H9 (cell line): ENCODE measurements at regions not wholly inside any gene's neighbourhood (a gene's known extent, or its start where the extent isn't known, plus 50 kb on each side); places are given as distances from the start of the nearest gene placed in this dataset.
"Not testable (repeated sequence)": the region's sequence is repeated elsewhere in the genome, so short reads cannot be mapped to it uniquely, and the experiment has no call there.

Experiments used
- DNase-seq: peaks from one replicate; pipeline ENCODE4 v3.0.0-alpha.2; 2017
- H2AFZ ChIP-seq: one replicate; pipeline ENCODE4 v1.6.1; 2013; ENCODE audit warnings: mild to moderate bottlenecking, low read length, control low read depth, moderate library complexity
- H2AK5ac ChIP-seq: 2 replicates; pipeline ENCODE4 v1.6.1; 2013; ENCODE audit warnings: low read length, control low read depth, mixed read lengths; ENCODE audit not compliant: insufficient read length
- H2BK120ac ChIP-seq: one replicate; pipeline ENCODE4 v1.6.1; 2013; ENCODE audit warnings: low read depth, mild to moderate bottlenecking, low read length, control low read depth, inconsistent platforms; ENCODE audit not compliant: poor library complexity, severe bottlenecking
- H2BK12ac ChIP-seq: 2 replicates; pipeline ENCODE4 v1.6.1; 2013; ENCODE audit warnings: low read length, control low read depth, mixed read lengths, low read depth; ENCODE audit not compliant: insufficient read length
- H2BK15ac ChIP-seq: 2 replicates; pipeline ENCODE4 v1.6.1; 2013; ENCODE audit warnings: low read depth, low read length, control low read depth
- H2BK20ac ChIP-seq: one replicate; pipeline ENCODE4 v1.6.1; 2013; ENCODE audit warnings: low read depth, mild to moderate bottlenecking, low read length, control low read depth, inconsistent platforms; ENCODE audit not compliant: poor library complexity, severe bottlenecking
- H2BK5ac ChIP-seq: 2 replicates; pipeline ENCODE4 v1.6.1; 2013; ENCODE audit warnings: low read length, control low read depth, mixed read lengths; ENCODE audit not compliant: insufficient read length
- H3K14ac ChIP-seq: 2 replicates; pipeline ENCODE4 v1.6.1; 2013; ENCODE audit warnings: low read length, control low read depth; ENCODE audit not compliant: insufficient read depth
- H3K18ac ChIP-seq: 2 replicates; pipeline ENCODE4 v1.6.1; 2013; ENCODE audit warnings: low read depth, mild to moderate bottlenecking, mixed read lengths, low read length, control low read depth; ENCODE audit not compliant: insufficient read length
- H3K23ac ChIP-seq: 2 replicates; pipeline ENCODE4 v1.6.1; 2013; ENCODE audit warnings: low read length, control low read depth, mixed read lengths, low read depth; ENCODE audit not compliant: insufficient read length
- H3K23me2 ChIP-seq: 2 replicates; pipeline ENCODE4 v1.6.1; 2013; ENCODE audit warnings: low read depth, mild to moderate bottlenecking, mixed read lengths, low read length, control low read depth; ENCODE audit not compliant: insufficient read length, poor library complexity, severe bottlenecking
- H3K27ac ChIP-seq: 2 replicates; pipeline ENCODE4 v1.5.1; 2013; ENCODE audit warnings: low read length, control low read depth, mixed read lengths, low read depth; ENCODE audit not compliant: insufficient read length
- H3K27me3 ChIP-seq: 2 replicates; pipeline ENCODE4 v1.6.1; 2013; ENCODE audit warnings: low read length, control low read depth, inconsistent platforms; ENCODE audit not compliant: insufficient read depth
- H3K4ac ChIP-seq: 2 replicates; pipeline ENCODE4 v1.6.1; 2013; ENCODE audit warnings: low read depth, mild to moderate bottlenecking, control low read depth, inconsistent platforms, low read length, moderate library complexity
- H3K4me1 ChIP-seq: 2 replicates; pipeline ENCODE4 v1.6.1; 2013; ENCODE audit warnings: low read length, control low read depth, inconsistent platforms; ENCODE audit not compliant: insufficient read depth
- H3K4me2 ChIP-seq: 2 replicates; pipeline ENCODE4 v1.6.1; 2013; ENCODE audit warnings: low read length, control low read depth, mixed read lengths; ENCODE audit not compliant: insufficient read length, insufficient read depth
- H3K56ac ChIP-seq: 2 replicates; pipeline ENCODE4 v1.6.1; 2013; ENCODE audit warnings: low read depth, mild to moderate bottlenecking, mixed read lengths, low read length, control low read depth; ENCODE audit not compliant: insufficient read length
- H3K79me1 ChIP-seq: 2 replicates; pipeline ENCODE4 v1.6.1; 2013; ENCODE audit warnings: low read depth, mild to moderate bottlenecking, moderate library complexity, low read length, control low read depth, inconsistent platforms; ENCODE audit not compliant: insufficient read depth, poor library complexity, severe bottlenecking
- H3K79me2 ChIP-seq: 2 replicates; pipeline ENCODE4 v1.6.1; 2013; ENCODE audit warnings: low read length, control low read depth, inconsistent platforms; ENCODE audit not compliant: insufficient read depth
- H3K9ac ChIP-seq: 2 replicates; pipeline ENCODE4 v1.6.1; 2013; ENCODE audit warnings: low read length, control low read depth, mixed read lengths; ENCODE audit not compliant: insufficient read length; ENCODE audit errors: extremely low read depth
- H3K9me3 ChIP-seq: one replicate; pipeline ENCODE4 v1.6.1; 2013; ENCODE audit warnings: low read depth, low read length, inconsistent platforms; ENCODE audit not compliant: control insufficient read depth
- H3T11ph ChIP-seq: one replicate; pipeline ENCODE4 v1.6.1; 2013; ENCODE audit warnings: mild to moderate bottlenecking, low read length, control low read depth, inconsistent platforms
- H4K20me1 ChIP-seq: one replicate; pipeline ENCODE4 v1.6.1; 2013; ENCODE audit not compliant: control insufficient read depth, insufficient read length, insufficient read depth
- H4K5ac ChIP-seq: 2 replicates; pipeline ENCODE4 v1.6.1; 2013; ENCODE audit warnings: low read depth, mild to moderate bottlenecking, mixed read lengths, low read length, control low read depth; ENCODE audit not compliant: insufficient read length
- H4K8ac ChIP-seq: replicated peaks from 2 replicates; pipeline ENCODE4 v1.6.1; 2013; ENCODE audit warnings: low read length, control low read depth, mixed read lengths, low read depth; ENCODE audit not compliant: insufficient read length
- H4K91ac ChIP-seq: 2 replicates; pipeline ENCODE4 v1.6.1; 2013; ENCODE audit warnings: low read depth, mild to moderate bottlenecking, moderate library complexity, mixed read lengths, low read length, control low read depth; ENCODE audit not compliant: insufficient read length
- H3K27ac Mint-ChIP-seq, 3 experiments: 2 replicates in 2 of 3; 3 replicates in 1 of 3; pipeline ENCODE4 v1.8.0; 2020 to 2021; ENCODE audit warnings: mixed read lengths in 3 of 3, mild to moderate bottlenecking in 1 of 3, moderate library complexity in 1 of 3
- H3K27me3 Mint-ChIP-seq: 2 replicates; pipeline ENCODE4 v1.8.0; 2021; ENCODE audit warnings: low read depth, mild to moderate bottlenecking, moderate library complexity, mixed read lengths
- H3K36me3 Mint-ChIP-seq, 3 experiments: 2 replicates in 2 of 3; 3 replicates in 1 of 3; pipeline ENCODE4 v1.8.0; 2020 to 2021; ENCODE audit warnings: low read depth in 3 of 3, mixed read lengths in 3 of 3; ENCODE audit not compliant: insufficient read depth in 1 of 3
- H3K4me1 Mint-ChIP-seq, 2 experiments: 2 replicates each; pipeline ENCODE4 v1.8.0; 2020; ENCODE audit warnings: mixed read lengths in 2 of 2
- H3K4me3 Mint-ChIP-seq, 2 experiments: 2 replicates in 1 of 2; 3 replicates in 1 of 2; pipeline ENCODE4 v1.8.0; 2020 to 2021; ENCODE audit warnings: mild to moderate bottlenecking in 2 of 2, mixed read lengths in 2 of 2, moderate library complexity in 1 of 2
- H3K9me3 Mint-ChIP-seq, 2 experiments: 2 replicates in 1 of 2; 3 replicates in 1 of 2; pipeline ENCODE4 v1.8.0; 2020; ENCODE audit warnings: mild to moderate bottlenecking in 2 of 2, mixed read lengths in 2 of 2, moderate library complexity in 1 of 2
- CTCF ChIP-seq: fragments of 200-600 bp; sonication (generic); conservative IDR thresholded peaks from 3 replicates; pipeline ENCODE4 v1.8.0; 2021; ENCODE audit warnings: antibody characterized with exemption, mild to moderate bottlenecking
- WGBS: extraction: QIAGEN DNeasy Blood & Tissue Kit; methylation state at CpG from one replicate; pipeline ENCODE4 v1.1.7; 2013; ENCODE audit warnings: missing lambda C conversion rate, low lambda C conversion rate, mixed read lengths; ENCODE audit not compliant: insufficient read length; ENCODE audit errors: extremely low coverage; 5-methylcytosine and 5-hydroxymethylcytosine counted together

- Histone ChIP-seq H3K79me2 (no peaks in the 10 kb centered on the region), H2BK12ac (no peak overlapping the region), H3T11ph (no peak overlapping the region), H3K9ac (no peak overlapping the region), H3K4me2 (no peak overlapping the region), H3K18ac (no peak overlapping the region), H4K20me1 (no peaks in the 10 kb centered on the region), H3K4me1 (no peaks in the 10 kb centered on the region; the same call in 1 of the 2 replicates), H3K9me3 (no peaks in the 10 kb centered on the region), H3K56ac (no peak overlapping the region), H3K4ac (no peak overlapping the region), H3K23ac (no peak overlapping the region), H2BK5ac (no peak overlapping the region), H4K8ac (no peak overlapping the region), H3K23me2 (no peaks in the 10 kb centered on the region), H2BK20ac (no peak overlapping the region), H3K27me3 (no peaks in the 10 kb centered on the region), H3K14ac (no peak overlapping the region), H2AFZ (no peak overlapping the region), H4K91ac (no peak overlapping the region), H3K79me1 (no peaks in the 10 kb centered on the region), H2AK5ac (no peak overlapping the region), H2BK120ac (no peak overlapping the region), H3K27ac (no peak overlapping the region), H2BK15ac (no peak overlapping the region), H4K5ac (no peak overlapping the region)
- WGBS = no CpG with 5 or more reads among the region's 7 CpGs
- H3K36me3 Mint-ChIP-seq = no peaks in the 10 kb centered on the region
- no peak for TF ChIP-seq CTCF
- no peak overlapping the region for H3K4me3 Mint-ChIP-seq
- H3K4me1 Mint-ChIP-seq = peaks cover 3 to 5% of the 10 kb centered on the region in 2 experiments; a peak in 2 of 4 replicates
- no peaks in the 10 kb centered on the region for H3K27me3 Mint-ChIP-seq
- DNase-seq = no peak
- H3K9me3 Mint-ChIP-seq = no peaks in the 10 kb centered on the region
- H3K27ac Mint-ChIP-seq = no peak overlapping the region
These were observed 53.0 kb downstream of the ACTBL2 start for GRCh38 chr5:57429513-57430120.

- H3K79me2 ChIP-seq, H3K9me3 Mint-ChIP-seq, H4K20me1 ChIP-seq, H3K36me3 Mint-ChIP-seq, H3K27ac ChIP-seq, H3K27ac Mint-ChIP-seq, H2BK20ac ChIP-seq, H4K8ac ChIP-seq, H3K56ac ChIP-seq, H4K91ac ChIP-seq, H3K4me3 Mint-ChIP-seq, H2BK5ac ChIP-seq, H2AFZ ChIP-seq, H3K4ac ChIP-seq, H2BK15ac ChIP-seq, H3K4me1 ChIP-seq, DNase-seq, H3K9me3 ChIP-seq, H3K14ac ChIP-seq, H3K9ac ChIP-seq, H2BK12ac ChIP-seq, H3T11ph ChIP-seq, H2BK120ac ChIP-seq, H3K23me2 ChIP-seq, H3K18ac ChIP-seq, H3K4me2 ChIP-seq, H2AK5ac ChIP-seq, H3K23ac ChIP-seq, H3K27me3 ChIP-seq, H4K5ac ChIP-seq, H3K4me1 Mint-ChIP-seq, H3K79me1 ChIP-seq, H3K27me3 Mint-ChIP-seq: not testable (repeated sequence)
- no CpG with 5 or more reads among the region's 2 CpGs for WGBS
These were observed 53.6 kb downstream of the ACTBL2 start for GRCh38 chr5:57429021-57429420.
